Panc1 (cell line): ENCODE measurements at regions not wholly inside any gene's neighbourhood (a gene's known extent, or its start where the extent isn't known, plus 50 kb on each side); places are given as distances from the start of the nearest gene placed in this dataset.

Source experiments
- POLR2AphosphoS5 ChIP-seq: IDR thresholded peaks from 2 replicates; pipeline ENCODE4 v1.6.1; 2012; ENCODE audit warnings: mild to moderate bottlenecking, low read depth, low read length, moderate library complexity
- SIN3A ChIP-seq: IDR thresholded peaks from 2 replicates; pipeline ENCODE4 v1.6.1; 2012; ENCODE audit warnings: low read depth, mild to moderate bottlenecking, low read length, moderate library complexity, borderline replicate concordance; ENCODE audit not compliant: insufficient read depth
- TF ChIP-seq, protein P1 (sequence below): fragments of 450-650 bp; IDR thresholded peaks from 2 replicates; pipeline ENCODE4 v1.5.1; 2017; ENCODE audit warnings: mild to moderate bottlenecking
- TF ChIP-seq, protein P2 (sequence below), 2 experiments: IDR thresholded peaks; 2 replicates each; pipeline ENCODE4 v1.6.1; 2011 to 2012; ENCODE audit warnings: low read depth in 2 of 2, control low read depth in 1 of 2, low read length in 1 of 2, mild to moderate bottlenecking in 1 of 2, moderate library complexity in 1 of 2; ENCODE audit not compliant: insufficient read depth in 1 of 2

DNA sequence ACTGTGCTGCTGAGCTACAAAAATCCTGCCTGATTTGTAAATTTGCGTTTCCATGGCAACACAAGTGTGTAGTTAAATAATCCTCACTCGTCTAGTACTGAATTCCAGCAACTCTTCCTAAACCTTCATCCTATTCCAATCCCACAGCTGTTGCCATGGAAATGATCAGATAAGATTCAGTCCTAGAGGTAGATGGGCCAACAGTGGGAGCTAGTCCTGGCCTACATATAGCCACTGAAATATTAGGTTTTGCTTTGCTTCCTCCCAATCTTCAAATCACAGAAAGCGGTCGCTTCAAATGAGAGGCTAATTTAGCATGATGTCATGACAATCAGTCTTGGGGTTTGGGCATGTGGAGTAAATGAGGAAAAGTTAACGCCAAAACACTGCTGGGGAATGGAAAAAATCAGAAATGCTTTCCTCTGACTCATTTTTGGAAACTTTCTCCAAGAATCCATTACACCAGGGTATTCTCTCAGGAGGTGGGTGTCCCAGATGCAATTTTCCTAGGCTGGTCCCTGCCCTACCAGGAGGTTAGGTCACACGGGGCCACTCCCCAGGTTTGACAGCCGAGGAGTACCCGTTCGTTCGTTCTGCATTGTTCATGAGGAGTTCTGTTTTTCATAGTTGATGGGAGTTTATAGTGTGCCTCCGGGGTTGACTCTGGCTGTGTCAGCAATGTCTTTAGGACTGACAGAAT lies 159.2 kb upstream of the SLCO3A1 start:
- no peak for TF ChIP-seq POLR2AphosphoS5
- TF ChIP-seq, protein P1, sequence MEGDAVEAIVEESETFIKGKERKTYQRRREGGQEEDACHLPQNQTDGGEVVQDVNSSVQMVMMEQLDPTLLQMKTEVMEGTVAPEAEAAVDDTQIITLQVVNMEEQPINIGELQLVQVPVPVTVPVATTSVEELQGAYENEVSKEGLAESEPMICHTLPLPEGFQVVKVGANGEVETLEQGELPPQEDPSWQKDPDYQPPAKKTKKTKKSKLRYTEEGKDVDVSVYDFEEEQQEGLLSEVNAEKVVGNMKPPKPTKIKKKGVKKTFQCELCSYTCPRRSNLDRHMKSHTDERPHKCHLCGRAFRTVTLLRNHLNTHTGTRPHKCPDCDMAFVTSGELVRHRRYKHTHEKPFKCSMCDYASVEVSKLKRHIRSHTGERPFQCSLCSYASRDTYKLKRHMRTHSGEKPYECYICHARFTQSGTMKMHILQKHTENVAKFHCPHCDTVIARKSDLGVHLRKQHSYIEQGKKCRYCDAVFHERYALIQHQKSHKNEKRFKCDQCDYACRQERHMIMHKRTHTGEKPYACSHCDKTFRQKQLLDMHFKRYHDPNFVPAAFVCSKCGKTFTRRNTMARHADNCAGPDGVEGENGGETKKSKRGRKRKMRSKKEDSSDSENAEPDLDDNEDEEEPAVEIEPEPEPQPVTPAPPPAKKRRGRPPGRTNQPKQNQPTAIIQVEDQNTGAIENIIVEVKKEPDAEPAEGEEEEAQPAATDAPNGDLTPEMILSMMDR, result no peak
- TF ChIP-seq SIN3A, result no peak
- TF ChIP-seq, protein P2, sequence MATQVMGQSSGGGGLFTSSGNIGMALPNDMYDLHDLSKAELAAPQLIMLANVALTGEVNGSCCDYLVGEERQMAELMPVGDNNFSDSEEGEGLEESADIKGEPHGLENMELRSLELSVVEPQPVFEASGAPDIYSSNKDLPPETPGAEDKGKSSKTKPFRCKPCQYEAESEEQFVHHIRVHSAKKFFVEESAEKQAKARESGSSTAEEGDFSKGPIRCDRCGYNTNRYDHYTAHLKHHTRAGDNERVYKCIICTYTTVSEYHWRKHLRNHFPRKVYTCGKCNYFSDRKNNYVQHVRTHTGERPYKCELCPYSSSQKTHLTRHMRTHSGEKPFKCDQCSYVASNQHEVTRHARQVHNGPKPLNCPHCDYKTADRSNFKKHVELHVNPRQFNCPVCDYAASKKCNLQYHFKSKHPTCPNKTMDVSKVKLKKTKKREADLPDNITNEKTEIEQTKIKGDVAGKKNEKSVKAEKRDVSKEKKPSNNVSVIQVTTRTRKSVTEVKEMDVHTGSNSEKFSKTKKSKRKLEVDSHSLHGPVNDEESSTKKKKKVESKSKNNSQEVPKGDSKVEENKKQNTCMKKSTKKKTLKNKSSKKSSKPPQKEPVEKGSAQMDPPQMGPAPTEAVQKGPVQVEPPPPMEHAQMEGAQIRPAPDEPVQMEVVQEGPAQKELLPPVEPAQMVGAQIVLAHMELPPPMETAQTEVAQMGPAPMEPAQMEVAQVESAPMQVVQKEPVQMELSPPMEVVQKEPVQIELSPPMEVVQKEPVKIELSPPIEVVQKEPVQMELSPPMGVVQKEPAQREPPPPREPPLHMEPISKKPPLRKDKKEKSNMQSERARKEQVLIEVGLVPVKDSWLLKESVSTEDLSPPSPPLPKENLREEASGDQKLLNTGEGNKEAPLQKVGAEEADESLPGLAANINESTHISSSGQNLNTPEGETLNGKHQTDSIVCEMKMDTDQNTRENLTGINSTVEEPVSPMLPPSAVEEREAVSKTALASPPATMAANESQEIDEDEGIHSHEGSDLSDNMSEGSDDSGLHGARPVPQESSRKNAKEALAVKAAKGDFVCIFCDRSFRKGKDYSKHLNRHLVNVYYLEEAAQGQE (IDR thresholded peaks at IDR 0.05; ENCODE audit: insufficient read depth in 1 of 2, low read depth in 2 of 2, low read length in 1 of 2), result no peak
